EL (cell line): ENCODE measurements at regions not wholly inside any gene's neighbourhood (a gene's known extent, or its start where the extent isn't known, plus 50 kb on each side); places are given as distances from the start of the nearest gene placed in this dataset.
A peak's percentile ranks its signal among the peaks of the same experiment; 100 is the strongest.
"Not testable (repeated sequence)": the region's sequence is repeated elsewhere in the genome, so short reads cannot be mapped to it uniquely, and the experiment has no call there.

Experiments
- DNase-seq: peaks from one replicate; pipeline ENCODE4 v3.0.0-alpha.2; 2016

GRCh38 chr4:64216741-64217140 is 192.5 kb downstream of the TECRL start:
- DNase-seq, result no peak

GRCh38 chr4:64205376-64205775 is 203.9 kb downstream of the TECRL start:
- no peak for DNase-seq

GRCh38 chr4:64200001-64200555 is 209.2 kb downstream of the TECRL start:
- no peak for DNase-seq

- DNase-seq, result no peak
Observed at GRCh38 chr4:64195582-64195981, 213.7 kb downstream of the TECRL start.

- no peak for DNase-seq
Observed at GRCh38 chr4:64192731-64193412, 216.4 kb downstream of the TECRL start.

GRCh38 chr4:64174247-64174882 is 234.9 kb downstream of the TECRL start:
- no peak for DNase-seq

- no peak for DNase-seq
Observed at GRCh38 chr4:64166365-64166764, 242.9 kb downstream of the TECRL start.

- DNase-seq, result peak; percentile 15
Observed at GRCh38 chr4:64158648-64159326, 250.5 kb downstream of the TECRL start.

GRCh38 chr4:64157397-64157796 is 251.9 kb downstream of the TECRL start:
- no peak for DNase-seq

- no peak for DNase-seq
Observed at GRCh38 chr4:64156253-64156652, 253.0 kb downstream of the TECRL start.

- DNase-seq, result no peak
Observed at GRCh38 chr4:64146030-64146429, 263.2 kb downstream of the TECRL start.

- DNase-seq, result no peak
Observed at GRCh38 chr4:64144994-64145393, 264.3 kb downstream of the TECRL start.

- DNase-seq, result no peak
Observed at GRCh38 chr4:64130907-64131306, 278.3 kb downstream of the TECRL start.

GRCh38 chr4:64125354-64125753 is 283.9 kb downstream of the TECRL start:
- DNase-seq, result no peak

GRCh38 chr4:64121803-64122202 is 287.4 kb downstream of the TECRL start:
- no peak for DNase-seq

- no peak for DNase-seq
Observed at GRCh38 chr4:64105903-64106302, 303.3 kb downstream of the TECRL start.

GRCh38 chr4:64095398-64095797 is 313.9 kb downstream of the TECRL start:
- no peak for DNase-seq

- no peak for DNase-seq
Observed at GRCh38 chr4:64079316-64079715, 329.9 kb downstream of the TECRL start.

- DNase-seq, result no peak
Observed at GRCh38 chr4:64068096-64068495, 341.2 kb downstream of the TECRL start.

- DNase-seq, result no peak
Observed at GRCh38 chr4:64062991-64063390, 346.3 kb downstream of the TECRL start.

- not testable (repeated sequence) for DNase-seq
Observed at GRCh38 chr4:64037033-64037432, 372.2 kb downstream of the TECRL start.

GRCh38 chr4:64022560-64022959 is 386.7 kb downstream of the TECRL start:
- no peak for DNase-seq

GRCh38 chr4:64016893-64017292 is 392.4 kb downstream of the TECRL start:
- no peak for DNase-seq

- no peak for DNase-seq
Observed at GRCh38 chr4:64014647-64015046, 394.6 kb downstream of the TECRL start.
